Activated CD8-positive, alpha-beta memory T cell treated with anti-CD3 and anti-CD28 coated beads for 24 hours (primary cell): ENCODE measurements at regions not wholly inside any gene's neighbourhood (a gene's known extent, or its start where the extent isn't known, plus 50 kb on each side); places are given as distances from the start of the nearest gene placed in this dataset.
"Not testable (repeated sequence)": the region's sequence is repeated elsewhere in the genome, so short reads cannot be mapped to it uniquely, and the experiment has no call there.

ENCODE experiments used
- DNase-seq: peaks from one replicate; pipeline ENCODE4 v3.0.0-alpha.2; 2020

DNA sequence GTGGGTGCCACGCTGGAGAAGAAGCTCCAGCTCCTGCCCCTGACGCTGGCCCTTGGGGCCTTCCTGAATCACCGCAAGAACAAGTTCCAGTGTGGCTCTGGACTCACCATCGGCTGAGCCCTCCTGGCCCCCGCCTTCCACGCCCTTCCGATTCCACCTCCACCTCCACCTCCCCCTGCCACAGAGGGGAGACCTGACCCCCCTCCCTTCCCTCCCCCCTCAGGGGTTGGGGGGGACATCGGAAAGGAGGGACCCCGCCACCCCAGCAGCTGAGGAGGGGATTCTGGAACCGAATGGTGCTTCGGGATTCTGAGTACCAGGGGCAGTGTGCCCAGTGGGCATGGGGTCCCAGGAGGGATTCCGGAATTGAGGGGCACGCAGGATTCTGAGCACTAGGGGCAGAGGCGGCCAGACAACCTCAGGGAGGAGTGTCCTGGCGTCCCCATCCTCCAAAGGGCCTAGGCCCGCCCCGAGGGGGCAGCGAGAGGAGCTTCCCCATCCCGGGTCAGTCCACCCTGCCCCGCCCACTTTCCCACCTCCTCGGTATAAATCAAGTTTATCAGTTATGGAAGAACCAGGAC is 166.0 kb downstream of the POTEG start:
- not testable (repeated sequence) for DNase-seq

DNA sequence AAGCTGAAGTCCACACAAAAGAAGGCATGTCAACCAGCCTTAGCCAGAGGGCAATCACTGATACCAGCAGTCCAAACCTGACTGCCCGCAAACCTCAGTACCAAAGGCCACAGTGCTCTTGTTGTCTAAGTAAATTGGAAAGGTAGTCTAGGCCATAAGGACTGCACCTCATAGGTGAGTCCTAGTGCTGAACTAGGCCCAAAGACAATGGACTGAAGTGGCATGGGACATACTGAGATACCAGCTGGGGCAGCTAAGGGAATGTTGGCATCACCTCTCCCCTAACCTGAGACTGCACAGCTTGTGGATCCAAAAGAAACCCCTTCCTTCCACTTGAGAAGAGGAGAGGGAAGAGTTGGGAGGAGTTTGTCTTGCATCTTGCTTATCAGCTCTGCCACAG is 161.9 kb downstream of the POTEG start:
- not testable (repeated sequence) for DNase-seq

DNA sequence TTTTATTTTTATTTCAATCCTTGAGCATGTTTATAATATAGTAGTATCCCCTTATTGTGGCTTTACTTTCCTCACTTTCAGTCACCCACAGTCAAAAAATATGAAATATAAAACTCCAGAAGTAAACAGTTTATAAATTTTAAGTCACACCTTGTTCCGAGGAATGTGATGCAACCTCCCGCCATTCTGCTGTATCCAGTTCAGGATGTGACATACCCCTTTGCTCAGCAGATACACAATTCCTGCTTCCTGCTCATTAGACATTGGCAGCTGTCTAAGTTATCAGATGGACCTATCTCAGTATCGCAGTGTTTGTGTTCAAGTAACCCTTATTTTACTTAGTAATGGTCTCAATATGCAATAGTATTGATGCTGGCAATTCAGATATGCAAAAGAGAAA is 144.5 kb downstream of the POTEG start:
- DNase-seq: not testable (repeated sequence)

DNA sequence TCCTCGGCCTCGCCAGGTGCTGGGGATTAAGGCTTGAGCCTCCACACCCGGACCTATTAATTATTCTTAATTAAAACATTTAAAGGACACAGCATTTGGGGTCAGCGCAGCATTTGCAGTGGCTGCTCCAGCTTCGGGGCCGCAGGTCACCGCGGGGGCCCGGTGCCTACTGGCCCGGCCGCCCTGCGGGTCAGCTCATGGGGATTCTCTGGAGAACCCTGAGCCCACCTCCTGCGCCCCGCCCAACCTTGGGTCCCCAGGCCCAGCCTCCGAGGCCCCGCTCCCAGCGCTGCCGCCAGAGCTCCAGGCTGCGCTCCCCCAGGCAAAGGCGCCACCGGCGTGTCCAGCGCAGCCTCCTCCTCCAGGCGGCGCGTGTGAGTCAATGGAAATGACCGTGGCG is 133.9 kb downstream of the POTEG start:
- not testable (repeated sequence) for DNase-seq

DNA sequence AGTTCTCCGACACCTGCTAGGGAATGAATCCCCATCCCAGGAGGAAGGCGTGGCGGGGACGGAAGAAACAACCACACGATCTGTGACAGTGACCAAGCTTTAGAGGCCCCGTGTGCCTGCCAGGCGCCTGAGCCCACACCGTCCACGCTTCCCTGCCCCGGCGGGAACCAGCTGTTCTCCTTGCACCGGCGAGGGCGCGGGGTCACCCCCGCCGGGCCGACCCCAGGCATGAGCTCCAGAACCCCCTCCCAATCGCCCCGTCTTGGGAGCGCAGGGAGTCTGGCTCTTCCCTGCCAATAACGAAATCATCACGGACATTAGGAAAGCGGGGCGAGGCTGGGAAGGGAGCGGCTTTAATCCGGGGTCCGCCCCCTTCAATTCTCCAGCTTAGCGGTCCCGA is 133.3 kb downstream of the POTEG start:
- DNase-seq: not testable (repeated sequence)

DNA sequence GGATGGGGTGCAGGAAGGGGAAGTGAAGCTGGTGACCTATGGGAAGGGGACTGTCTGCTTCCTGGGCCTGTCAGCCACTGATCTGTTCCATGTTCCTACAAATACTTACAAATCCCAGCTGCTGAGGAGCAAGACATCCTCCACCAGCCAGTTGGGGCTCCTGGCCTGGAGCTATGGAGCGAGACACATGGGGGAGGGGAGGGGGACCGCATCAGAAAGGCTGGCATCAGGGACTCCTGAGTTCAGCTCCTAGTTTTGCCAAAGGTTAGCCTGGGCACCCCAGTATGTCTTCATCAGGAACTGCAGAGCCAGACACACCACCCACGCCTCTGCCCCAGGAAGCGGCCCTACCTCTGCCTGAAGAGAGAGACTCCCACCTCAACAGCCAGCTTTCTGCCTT is 130.3 kb downstream of the POTEG start:
- not testable (repeated sequence) for DNase-seq

DNA sequence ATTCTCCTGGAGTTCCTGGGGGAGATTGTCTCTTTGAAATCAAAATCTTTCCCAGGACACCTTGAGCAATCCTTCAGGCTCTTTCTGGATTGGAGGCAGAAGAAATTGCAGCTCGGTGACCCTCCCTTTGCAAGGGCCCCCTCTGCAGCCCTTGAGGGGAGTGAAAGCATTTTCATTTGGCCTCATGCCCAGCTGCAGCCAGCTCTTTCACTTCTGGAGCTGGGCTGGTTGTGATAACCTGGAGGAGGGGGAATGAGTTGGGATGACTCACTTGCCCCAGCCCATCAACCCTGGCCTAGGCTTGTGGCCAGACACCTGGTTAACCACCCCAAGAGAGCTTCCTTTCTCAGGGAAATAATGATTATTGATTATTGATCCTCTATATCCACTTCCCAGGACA is 129.7 kb downstream of the POTEG start:
- DNase-seq: not testable (repeated sequence)

DNA sequence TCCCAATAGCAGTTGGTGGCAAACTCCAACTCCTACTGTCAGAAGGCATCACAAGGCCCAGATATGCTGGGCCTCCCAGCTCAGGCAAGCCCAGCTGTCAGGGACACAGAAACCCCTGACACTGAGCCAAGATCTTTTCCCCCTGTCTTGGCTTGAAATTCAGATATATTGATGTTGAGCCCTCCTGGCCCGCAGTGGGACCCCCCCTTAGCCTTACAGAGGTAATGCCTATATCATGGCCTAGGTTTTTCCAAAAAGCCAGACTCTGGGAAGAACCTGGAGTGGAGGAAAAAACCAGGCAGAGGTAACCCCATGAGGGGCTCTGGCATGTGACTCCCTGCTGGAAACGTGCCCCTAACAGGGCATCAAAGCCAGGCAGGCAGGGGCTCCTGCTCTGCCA is 129.2 kb downstream of the POTEG start:
- not testable (repeated sequence) for DNase-seq

DNA sequence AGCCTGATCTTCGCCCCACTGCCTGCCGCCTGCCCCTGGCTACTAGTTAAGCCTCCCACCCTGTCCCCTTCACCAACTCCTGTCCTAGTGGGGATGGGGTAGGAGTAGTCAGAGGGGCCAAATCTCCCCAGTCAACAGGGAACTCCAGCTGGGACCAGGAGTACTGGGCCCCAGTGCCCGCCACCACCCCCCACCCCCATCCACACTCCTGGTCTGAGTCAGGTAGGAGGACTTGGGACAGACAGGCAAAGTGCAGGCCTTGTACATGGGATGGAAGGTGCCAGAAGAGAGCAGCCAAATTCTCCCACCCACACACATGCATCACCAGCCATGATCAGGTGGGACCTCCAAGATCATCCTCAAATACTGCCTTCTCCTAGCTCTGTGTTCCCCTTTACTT is 128.4 kb downstream of the POTEG start:
- DNase-seq: not testable (repeated sequence)

DNA sequence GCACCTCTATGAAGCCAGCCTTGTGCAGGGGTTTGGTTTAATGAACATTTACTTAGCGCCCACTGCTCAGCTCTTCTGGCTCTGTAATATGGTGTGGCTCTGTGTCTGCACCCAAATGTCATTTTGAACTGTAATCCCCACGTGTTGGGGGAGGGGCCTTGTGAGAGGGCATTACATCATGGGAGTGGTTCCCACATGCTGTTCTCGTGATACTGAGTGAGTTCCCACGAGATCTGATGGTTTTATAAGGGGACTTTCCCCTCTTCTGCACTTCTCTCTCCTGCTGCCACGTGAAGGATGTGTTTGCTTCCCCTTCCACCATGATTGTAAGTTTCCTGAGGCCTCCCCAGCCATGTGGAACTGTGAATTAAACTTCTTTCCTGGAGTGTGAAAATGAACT is 127.7 kb downstream of the POTEG start:
- DNase-seq: not testable (repeated sequence)

DNA sequence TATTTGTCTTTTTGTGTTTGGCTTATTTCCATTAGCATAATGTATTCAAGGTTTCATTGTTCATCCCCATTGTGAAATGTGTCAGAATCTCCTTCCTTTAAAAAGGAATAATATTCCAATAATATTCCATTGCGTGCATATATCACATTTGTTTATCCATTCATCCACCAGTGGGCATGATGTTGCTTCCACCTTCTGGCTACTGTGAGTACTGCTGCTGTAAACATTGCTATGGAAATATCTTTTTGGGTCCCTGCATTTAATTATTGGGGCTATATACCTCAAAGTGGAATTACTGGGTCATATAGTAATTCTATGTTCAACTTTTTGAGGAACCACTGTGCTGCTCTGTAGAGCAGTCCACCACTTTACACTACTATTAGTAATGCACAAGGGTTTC is 123.1 kb downstream of the POTEG start:
- DNase-seq: not testable (repeated sequence)

DNA sequence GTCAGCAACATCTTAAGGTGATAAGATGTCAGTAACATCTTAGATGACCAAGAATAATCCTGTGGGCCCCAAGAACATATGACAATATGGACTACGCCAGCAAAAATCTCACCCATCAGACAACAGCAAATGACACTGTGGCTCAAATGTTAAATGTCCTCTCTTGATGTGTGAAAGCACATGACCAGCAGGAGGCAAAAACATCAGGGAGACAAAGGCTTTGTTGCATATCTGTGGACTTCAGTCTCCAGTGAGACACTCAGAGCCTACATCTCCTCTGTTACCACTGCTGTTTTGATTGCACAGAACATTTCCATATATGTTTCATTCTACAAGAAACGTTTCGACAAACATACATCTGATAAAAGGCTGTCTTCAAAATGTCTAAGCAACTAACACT is 103.5 kb downstream of the POTEG start:
- DNase-seq: not testable (repeated sequence)

DNA sequence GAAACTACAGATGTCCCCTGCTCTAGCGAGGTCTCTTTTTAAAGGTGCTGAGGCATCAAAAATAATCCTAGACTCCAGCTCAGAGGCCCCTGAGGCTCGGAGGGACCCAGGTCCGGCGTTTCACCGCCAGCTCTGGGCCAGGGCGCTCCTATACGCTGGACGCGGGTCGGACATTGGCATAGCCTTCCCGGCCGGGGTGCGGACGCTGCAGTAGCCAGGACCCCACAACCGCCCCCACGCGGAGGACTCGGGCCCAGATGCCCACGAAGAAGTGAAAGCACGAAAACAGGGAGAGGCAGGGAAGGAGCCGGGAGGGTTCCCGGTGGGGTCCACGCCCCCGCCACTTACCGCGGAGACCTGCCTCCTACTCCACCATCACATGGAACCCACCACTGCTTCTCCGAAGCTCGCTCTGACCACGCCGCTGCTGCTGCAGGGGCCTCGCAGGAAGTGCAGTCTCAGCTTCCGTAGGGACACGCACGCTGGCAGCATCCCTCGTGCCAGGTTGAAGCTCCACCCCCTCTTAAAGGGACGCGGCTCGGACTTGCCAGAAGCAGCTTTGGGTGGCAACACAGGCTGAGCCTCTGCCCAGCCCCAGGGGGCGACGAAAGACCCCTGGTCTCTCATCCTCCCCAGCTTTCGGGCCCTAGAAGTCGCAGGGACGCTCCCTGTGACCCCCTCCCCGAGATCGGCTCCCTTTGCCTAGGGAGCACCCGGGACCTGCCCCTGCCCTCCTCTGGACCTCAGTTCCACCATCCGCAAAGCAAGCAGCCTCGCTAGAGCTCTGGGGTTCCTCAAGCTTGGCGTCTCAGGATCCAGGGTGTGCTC is 96.7 kb downstream of the POTEG start:
- DNase-seq: not testable (repeated sequence)

DNA sequence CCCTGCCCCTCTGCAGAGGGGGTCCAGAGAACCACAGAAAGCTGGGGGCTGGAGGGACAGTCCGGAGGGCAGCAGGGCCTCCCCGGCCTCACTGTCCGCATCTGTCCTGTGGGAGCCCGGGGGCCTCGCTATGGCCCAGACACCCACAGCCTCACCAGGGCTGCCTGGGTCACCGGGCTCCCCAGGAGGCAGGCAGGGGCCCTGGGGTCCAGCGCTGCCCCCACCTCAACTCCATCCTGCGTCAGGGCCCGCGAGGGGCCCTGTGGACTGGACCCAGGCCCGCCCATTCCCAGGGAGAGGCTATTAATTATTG is 96.1 kb downstream of the POTEG start:
- DNase-seq: not testable (repeated sequence)

DNA sequence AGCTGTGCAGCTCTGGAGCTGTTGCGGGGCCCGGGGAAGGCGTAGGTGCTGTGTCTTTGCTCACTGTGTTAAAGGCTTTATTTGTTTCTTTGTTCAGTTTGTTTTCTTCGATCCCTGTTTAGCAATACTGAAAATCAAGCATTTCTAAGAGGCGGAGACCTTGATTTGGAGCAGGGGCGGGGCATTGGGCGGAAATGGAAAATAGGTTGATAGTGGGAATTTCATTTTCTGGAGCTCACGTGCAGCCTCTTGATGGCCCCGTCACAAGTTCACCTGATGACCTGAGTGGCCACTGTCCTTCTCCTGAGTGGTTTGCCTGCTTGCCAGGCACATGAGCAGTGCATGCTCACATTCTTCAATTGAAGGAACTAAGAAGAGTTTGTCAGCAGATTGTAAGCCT is 93.2 kb downstream of the POTEG start:
- not testable (repeated sequence) for DNase-seq

DNA sequence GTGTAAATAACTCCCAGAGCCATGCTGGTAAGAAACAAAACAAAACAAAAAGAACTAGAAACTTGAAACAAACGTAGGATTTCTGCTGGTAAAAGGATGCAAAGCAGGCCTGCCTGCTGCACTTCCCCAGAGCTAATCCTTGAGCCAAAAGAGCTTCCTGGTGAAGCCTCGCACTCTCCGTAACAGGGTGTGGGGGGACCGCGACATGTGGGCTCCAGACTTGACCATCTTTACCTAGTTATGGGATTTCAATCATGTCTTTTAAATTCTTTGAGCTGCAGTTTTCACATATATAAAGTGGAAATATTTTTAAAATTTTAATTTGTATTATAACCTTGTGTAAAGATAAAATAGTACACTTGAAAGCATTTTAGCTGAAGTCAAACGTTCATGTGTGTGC is 92.5 kb downstream of the POTEG start:
- DNase-seq: not testable (repeated sequence)

DNA sequence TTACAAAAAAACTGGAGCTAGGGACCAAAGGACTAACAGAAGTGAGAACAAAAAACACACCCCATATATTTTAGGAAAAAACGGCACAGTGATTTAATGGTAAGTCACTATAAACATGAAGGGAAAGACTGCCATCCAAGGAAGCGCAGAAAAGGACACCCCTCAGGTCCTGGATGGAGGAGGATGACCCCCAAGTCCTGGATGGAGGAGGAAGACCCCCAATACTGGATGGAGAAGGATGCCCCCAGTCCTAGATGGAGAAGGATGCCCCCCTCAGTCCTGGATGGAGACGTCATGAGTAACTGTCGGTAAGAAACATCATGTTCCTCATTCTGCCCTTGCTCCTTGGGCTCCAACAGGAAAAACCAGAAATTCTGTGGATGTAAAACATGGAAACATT is 89.9 kb downstream of the POTEG start:
- DNase-seq: not testable (repeated sequence)

DNA sequence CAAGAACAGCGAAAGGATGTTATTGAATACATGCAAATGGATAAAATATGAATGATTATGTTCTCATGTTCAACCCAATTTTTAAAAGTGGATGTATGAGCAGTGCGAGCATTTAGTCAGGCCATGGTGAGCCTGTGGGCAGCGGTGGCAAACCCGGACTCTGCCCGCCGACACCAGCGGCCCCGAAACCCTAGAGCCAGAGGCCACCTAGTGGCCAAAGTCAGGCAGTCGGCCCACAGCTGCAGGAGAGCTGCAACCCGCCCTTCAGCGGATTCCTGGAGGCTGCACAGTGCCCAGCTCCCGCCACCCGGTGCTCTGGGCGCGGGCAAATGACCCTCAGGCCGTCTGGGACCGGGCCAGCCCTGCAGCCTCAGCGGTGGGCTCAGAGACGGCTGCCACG is 89.5 kb downstream of the POTEG start:
- not testable (repeated sequence) for DNase-seq

DNA sequence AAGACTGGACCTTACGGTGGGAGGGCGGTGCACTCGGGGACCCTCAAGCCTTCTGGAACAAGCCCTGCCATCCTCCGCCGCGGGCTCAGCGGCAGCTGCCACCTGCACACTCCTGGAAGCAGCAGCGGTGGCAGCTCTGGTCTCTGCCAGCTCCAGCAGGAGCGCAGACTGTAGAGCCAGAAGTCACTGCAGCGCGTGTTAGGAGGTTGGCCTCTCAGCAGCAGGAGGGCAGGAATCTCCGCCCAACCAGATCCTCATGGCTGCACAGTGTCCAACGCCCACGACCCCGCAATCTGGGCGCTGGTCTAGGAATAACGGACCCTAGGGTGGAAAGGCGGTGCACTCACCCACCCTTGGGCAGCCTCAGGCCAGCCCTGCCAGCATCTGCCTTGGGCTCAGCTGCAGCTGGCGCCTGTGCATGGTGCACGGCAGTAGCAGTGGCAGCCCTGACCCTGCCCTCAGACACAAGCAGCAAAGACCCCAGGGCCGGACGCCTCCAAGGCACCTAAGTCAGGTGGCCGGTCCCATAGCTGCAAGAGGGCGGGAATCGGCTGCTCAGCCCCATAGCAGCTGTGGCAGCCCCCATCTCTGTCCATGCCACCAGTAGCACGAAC is 88.7 kb downstream of the POTEG start:
- DNase-seq: not testable (repeated sequence)

DNA sequence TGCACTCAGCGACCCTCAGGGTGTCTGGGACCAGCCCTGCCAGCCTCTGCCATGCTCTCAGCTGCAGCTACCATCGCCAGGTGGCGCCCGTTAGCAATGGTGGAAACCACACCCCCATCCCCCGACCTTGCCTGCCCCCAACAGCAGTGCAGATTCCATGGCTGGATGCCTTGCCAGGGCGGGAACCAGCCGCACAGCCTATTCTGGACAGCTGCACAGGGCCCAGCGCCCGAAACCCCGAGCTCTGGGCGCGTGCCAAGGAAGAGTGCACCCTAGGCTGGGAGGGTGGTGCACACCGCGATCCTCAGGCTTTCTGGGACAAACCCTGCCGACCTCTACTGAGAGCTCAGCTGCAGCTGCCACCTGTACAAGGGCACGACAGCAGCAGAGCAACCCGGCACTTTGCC is 88.1 kb downstream of the POTEG start:
- not testable (repeated sequence) for DNase-seq

DNA sequence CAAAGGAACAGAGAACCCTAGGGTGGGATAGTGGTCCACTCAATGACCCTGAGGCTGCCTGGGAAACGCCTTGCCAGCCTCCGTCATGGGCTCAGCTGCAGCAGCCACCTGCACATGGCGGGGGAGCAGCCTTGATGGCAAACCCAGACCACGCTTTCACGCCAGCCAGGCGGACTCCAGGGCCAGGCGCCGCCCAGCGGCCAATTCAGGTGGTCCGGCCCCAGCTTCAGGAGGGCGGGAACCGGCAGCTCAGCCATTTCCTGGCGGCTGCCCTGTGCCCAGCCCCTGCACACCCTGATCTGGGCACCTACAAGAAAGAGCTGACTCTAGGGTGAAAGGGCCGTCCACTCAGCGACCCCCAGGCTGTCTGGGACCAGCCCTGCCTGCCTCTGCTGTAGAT is 87.5 kb downstream of the POTEG start:
- not testable (repeated sequence) for DNase-seq

DNA sequence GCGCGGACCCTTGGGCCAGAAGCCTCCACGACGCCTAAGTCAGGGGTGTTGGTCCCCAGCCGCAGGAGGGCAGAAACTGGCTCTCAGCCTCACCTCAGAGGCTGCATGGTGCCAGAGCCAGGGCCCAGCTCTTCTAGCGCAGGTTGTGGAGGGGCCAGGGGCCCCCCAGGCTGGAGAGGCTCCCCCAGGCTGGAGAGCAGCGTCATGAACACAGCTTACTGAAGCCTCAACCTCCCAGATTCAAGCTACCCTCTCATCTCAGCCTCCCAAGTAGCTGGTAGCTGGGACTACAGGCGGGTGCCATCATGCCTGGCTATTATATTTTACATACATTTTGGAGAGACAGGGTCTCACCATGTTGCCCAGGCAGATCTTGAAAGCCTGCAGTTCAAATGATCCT is 87.0 kb downstream of the POTEG start:
- DNase-seq: not testable (repeated sequence)
